NT2/D1 (cell line): ENCODE measurements at regions not wholly inside any gene's neighbourhood (a gene's known extent, or its start where the extent isn't known, plus 50 kb on each side); places are given as distances from the start of the nearest gene placed in this dataset.

Experiments used
- DNase-seq: peaks from one replicate; pipeline ENCODE4 v3.0.0-alpha.2; 2011; ENCODE audit warnings: low read depth, low spot score
- H3K27me3 ChIP-seq: 2 replicates; pipeline ENCODE4 v1.6.0; 2011; ENCODE audit warnings: mild to moderate bottlenecking; ENCODE audit not compliant: insufficient read length, insufficient read depth
- H3K36me3 ChIP-seq: 2 replicates; pipeline ENCODE4 v1.6.1; 2011; ENCODE audit warnings: mild to moderate bottlenecking, low read length, mixed read lengths; ENCODE audit not compliant: insufficient read depth, insufficient read length
- H3K4me1 ChIP-seq: 2 replicates; pipeline ENCODE4 v1.5.1; 2011; ENCODE audit not compliant: insufficient read depth, insufficient read length
- H3K4me3 ChIP-seq: 2 replicates; pipeline ENCODE4 v1.5.1; 2011; ENCODE audit warnings: low read depth; ENCODE audit not compliant: insufficient read length
- H3K9ac ChIP-seq: 2 replicates; pipeline ENCODE4 v1.6.0; 2011; ENCODE audit warnings: low read depth; ENCODE audit not compliant: insufficient read length
- H3K9me3 ChIP-seq: 2 replicates; pipeline ENCODE4 v1.5.1; 2011; ENCODE audit warnings: mild to moderate bottlenecking, low read length; ENCODE audit not compliant: insufficient read depth
- SUZ12 ChIP-seq: IDR thresholded peaks from 2 replicates; pipeline ENCODE4 v1.6.1; 2011; ENCODE audit not compliant: insufficient read length, insufficient read depth; ENCODE audit errors: extremely low read depth
- YY1 ChIP-seq: IDR thresholded peaks from 2 replicates; pipeline ENCODE4 v1.6.1; 2011; ENCODE audit not compliant: insufficient read length, insufficient read depth
- ZNF274 ChIP-seq: IDR thresholded peaks from 2 replicates; pipeline ENCODE4 v1.6.1; 2011; ENCODE audit warnings: mild to moderate bottlenecking, low read depth, low read length

GRCh38 chr6:12601881-12602280 is 114.7 kb upstream of the PHACTR1 start:
- Histone ChIP-seq H3K9me3 (no peaks in the 10 kb centered on the region), H3K4me3 (no peak overlapping the region), H3K9ac (no peak overlapping the region), H3K36me3 (no peaks in the 10 kb centered on the region), H3K27me3 (no peaks in the 10 kb centered on the region), H3K4me1 (no peaks in the 10 kb centered on the region)
- DNase-seq = no peak
- no peak for TF ChIP-seq YY1
- TF ChIP-seq SUZ12 = no peak
- no peak for TF ChIP-seq ZNF274

- H3K9ac ChIP-seq = no peak overlapping the region
- no peak overlapping the region for H3K4me3 ChIP-seq
- H3K4me1 ChIP-seq = no peaks in the 10 kb centered on the region
- no peaks in the 10 kb centered on the region for H3K9me3 ChIP-seq
- H3K36me3 ChIP-seq = no peaks in the 10 kb centered on the region
- H3K27me3 ChIP-seq = no peaks in the 10 kb centered on the region
- TF ChIP-seq YY1 = no peak
- TF ChIP-seq SUZ12 = no peak
- no peak for TF ChIP-seq ZNF274
- no peak for DNase-seq
Measured at GRCh38 chr6:12602342-12602741, 114.2 kb upstream of the PHACTR1 start.

GRCh38 chr6:12602951-12603672 is 113.5 kb upstream of the PHACTR1 start:
- H3K36me3 ChIP-seq = no peaks in the 10 kb centered on the region
- no peak for DNase-seq
- no peak overlapping the region for H3K4me3 ChIP-seq
- no peaks in the 10 kb centered on the region for H3K4me1 ChIP-seq
- no peak for TF ChIP-seq SUZ12
- TF ChIP-seq YY1 = no peak
- no peak for TF ChIP-seq ZNF274
- H3K27me3 ChIP-seq = no peaks in the 10 kb centered on the region
- H3K9me3 ChIP-seq = no peaks in the 10 kb centered on the region
- H3K9ac ChIP-seq = no peak overlapping the region

- TF ChIP-seq YY1 (no peak), SUZ12 (no peak), ZNF274 (no peak)
- no peak overlapping the region for H3K9ac ChIP-seq
- no peaks in the 10 kb centered on the region for H3K4me1 ChIP-seq
- no peaks in the 10 kb centered on the region for H3K36me3 ChIP-seq
- no peaks in the 10 kb centered on the region for H3K9me3 ChIP-seq
- no peaks in the 10 kb centered on the region for H3K27me3 ChIP-seq
- no peak for DNase-seq
- no peak overlapping the region for H3K4me3 ChIP-seq
Measured at GRCh38 chr6:12603673-12604049, 112.9 kb upstream of the PHACTR1 start.

- no peaks in the 10 kb centered on the region for H3K9me3 ChIP-seq
- TF ChIP-seq YY1 (no peak), ZNF274 (no peak), SUZ12 (no peak)
Measured at GRCh38 chr6:12605888-12606345, 110.7 kb upstream of the PHACTR1 start.

GRCh38 chr6:12606616-12607015 is 110.0 kb upstream of the PHACTR1 start:
- Histone ChIP-seq H3K9me3 (no peaks in the 10 kb centered on the region), H3K4me3 (no peak overlapping the region), H3K36me3 (no peaks in the 10 kb centered on the region), H3K4me1 (no peaks in the 10 kb centered on the region), H3K9ac (no peak overlapping the region), H3K27me3 (no peaks in the 10 kb centered on the region)
- no peak for DNase-seq
- TF ChIP-seq ZNF274 (no peak), SUZ12 (no peak), YY1 (no peak)

More at GRCh38 chr6:12605888-12606345, 110.7 kb upstream of the PHACTR1 start:
- Histone ChIP-seq H3K9ac (no peak overlapping the region), H3K4me1 (no peaks in the 10 kb centered on the region), H3K4me3 (no peak overlapping the region), H3K27me3 (no peaks in the 10 kb centered on the region), H3K36me3 (no peaks in the 10 kb centered on the region)
- peak; percentile 54 for DNase-seq

GRCh38 chr6:12608016-12608860 is 108.3 kb upstream of the PHACTR1 start:
- DNase-seq = no peak
- no peaks in the 10 kb centered on the region for H3K4me1 ChIP-seq
- H3K9ac ChIP-seq = no peak overlapping the region
- TF ChIP-seq ZNF274 (no peak), YY1 (no peak), SUZ12 (no peak)
- H3K27me3 ChIP-seq = no peaks in the 10 kb centered on the region
- no peaks in the 10 kb centered on the region for H3K9me3 ChIP-seq
- no peak overlapping the region for H3K4me3 ChIP-seq
- no peaks in the 10 kb centered on the region for H3K36me3 ChIP-seq
